Stimulated activated naive CD8-positive, alpha-beta T cell treated with anti-CD3 and anti-CD28 coated beads, Interleukin-15, amount 100 ng/mL, for 72 hours (primary cell): ENCODE measurements at regions not wholly inside any gene's neighbourhood (a gene's known extent, or its start where the extent isn't known, plus 50 kb on each side); places are given as distances from the start of the nearest gene placed in this dataset.

Experiments used
- ATAC-seq: fragments of 150-1000 bp; cut with Tn5 transposase; 2 replicates; pipeline ENCODE4 v1.10.0; 2021; ENCODE audit warnings: mild to moderate bottlenecking, moderate library complexity
- DNase-seq, 2 donors: peaks; one replicate each; pipeline ENCODE4 v3.0.0; 2021 to 2022
- H3K27ac Mint-ChIP-seq, 2 donors: one replicate each; pipeline ENCODE4 v1.8.0; 2022; ENCODE audit warnings: mild to moderate bottlenecking in 2 of 2, mixed read lengths in 2 of 2, moderate library complexity in 2 of 2
- H3K27me3 Mint-ChIP-seq: one replicate; pipeline ENCODE4 v1.8.0; 2022; ENCODE audit warnings: mixed read lengths
- H3K4me1 Mint-ChIP-seq: one replicate; pipeline ENCODE4 v1.8.0; 2022; ENCODE audit warnings: mild to moderate bottlenecking, mixed read lengths
- H3K4me3 Mint-ChIP-seq, 2 donors: one replicate each; pipeline ENCODE4 v1.8.0; 2022; ENCODE audit warnings: mild to moderate bottlenecking in 2 of 2, mixed read lengths in 2 of 2, moderate library complexity in 1 of 2
- H3K9me3 Mint-ChIP-seq, 2 donors: one replicate each; pipeline ENCODE4 v1.8.0; 2022; ENCODE audit warnings: mixed read lengths in 2 of 2

DNA sequence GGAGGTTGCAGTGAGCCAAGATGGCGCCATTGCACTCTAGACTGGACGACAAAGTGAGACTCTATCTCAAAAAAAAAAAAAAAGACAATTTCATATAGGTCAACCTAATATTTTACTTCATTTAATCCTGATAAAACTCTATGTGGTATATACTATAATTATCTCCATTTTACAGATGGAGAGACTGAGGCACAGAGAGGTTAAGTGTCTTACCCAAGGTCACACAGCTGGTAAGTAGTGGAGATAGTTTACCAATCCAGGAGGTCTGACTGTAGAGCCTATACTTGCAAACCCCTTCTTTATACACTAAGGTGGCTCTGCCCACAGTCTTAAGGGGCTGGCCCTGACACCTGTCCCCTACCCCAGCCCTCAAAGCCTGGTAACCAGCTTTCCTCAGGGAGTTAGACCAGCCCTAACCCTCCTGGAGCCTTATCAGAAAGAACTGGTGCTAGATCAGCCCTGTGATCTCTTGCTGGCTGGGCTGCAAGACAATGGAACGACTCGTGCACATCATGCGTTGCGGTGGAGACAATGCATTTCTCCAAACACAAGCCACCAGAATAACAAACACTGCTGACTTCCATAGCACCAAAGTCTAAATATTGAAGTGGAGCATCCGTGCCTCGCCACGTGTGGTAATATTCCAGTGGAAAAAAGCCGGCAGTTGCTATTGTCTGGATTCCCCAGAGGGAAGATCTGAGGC is 60.0 kb upstream of the SMAD3 start:
- H3K4me1 Mint-ChIP-seq: no peaks in the 10 kb centered on the region
- ATAC-seq (no peak), DNase-seq (no peak)
- H3K4me3 Mint-ChIP-seq: no peak overlapping the region
- no peak overlapping the region for H3K27ac Mint-ChIP-seq
- peaks cover 8% of the 10 kb centered on the region for H3K27me3 Mint-ChIP-seq
- H3K9me3 Mint-ChIP-seq: no peaks in the 10 kb centered on the region

DNA sequence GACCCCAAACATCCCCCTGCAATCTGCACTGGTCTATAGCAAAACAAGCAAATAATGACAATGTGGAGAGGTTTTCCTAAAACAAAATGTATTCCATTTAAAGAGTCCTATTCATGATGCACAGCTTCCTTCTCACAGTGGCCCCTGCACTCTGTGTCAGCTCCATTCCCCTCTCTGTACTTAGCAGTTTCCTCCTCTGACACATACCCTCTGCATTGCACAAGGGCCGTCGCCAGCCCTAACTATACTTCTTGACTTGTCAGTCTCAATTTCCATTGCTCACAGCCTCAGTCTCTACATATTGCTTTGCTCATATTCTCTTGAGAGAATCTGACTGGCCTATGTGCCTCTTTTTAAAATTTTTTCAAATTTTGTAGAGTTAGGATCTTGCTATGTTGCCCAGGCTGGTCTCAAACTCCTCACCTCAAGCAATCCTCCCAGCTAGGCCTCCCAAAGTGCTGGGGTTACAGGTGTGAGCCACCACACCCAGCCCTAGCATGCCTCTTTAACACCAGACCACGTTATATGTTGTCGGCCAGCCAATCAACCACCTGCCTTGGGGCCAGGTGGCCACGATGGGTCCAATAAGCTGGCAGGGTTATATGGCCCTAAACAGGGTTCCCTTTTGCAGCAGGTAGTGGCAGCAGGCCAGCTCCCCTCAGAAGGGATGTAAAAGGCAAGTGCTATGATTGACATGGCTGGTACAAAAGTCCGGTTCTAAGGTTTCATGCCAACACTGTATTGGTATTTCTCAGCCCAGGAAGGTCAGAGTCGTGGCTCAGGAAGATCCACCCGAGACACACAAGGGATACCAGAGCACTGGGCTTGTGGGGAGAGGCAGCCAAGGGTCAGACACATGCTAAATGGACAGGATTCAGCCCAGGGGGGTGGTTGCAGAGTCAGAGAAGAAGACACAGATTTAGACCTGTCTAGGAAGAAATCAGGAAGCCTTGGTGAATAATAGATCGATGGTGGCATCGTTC is 59.0 kb upstream of the SMAD3 start:
- peak overlapping the region in 1 of 2 donors; percentile 0 for H3K27ac Mint-ChIP-seq
- no peak for DNase-seq

DNA sequence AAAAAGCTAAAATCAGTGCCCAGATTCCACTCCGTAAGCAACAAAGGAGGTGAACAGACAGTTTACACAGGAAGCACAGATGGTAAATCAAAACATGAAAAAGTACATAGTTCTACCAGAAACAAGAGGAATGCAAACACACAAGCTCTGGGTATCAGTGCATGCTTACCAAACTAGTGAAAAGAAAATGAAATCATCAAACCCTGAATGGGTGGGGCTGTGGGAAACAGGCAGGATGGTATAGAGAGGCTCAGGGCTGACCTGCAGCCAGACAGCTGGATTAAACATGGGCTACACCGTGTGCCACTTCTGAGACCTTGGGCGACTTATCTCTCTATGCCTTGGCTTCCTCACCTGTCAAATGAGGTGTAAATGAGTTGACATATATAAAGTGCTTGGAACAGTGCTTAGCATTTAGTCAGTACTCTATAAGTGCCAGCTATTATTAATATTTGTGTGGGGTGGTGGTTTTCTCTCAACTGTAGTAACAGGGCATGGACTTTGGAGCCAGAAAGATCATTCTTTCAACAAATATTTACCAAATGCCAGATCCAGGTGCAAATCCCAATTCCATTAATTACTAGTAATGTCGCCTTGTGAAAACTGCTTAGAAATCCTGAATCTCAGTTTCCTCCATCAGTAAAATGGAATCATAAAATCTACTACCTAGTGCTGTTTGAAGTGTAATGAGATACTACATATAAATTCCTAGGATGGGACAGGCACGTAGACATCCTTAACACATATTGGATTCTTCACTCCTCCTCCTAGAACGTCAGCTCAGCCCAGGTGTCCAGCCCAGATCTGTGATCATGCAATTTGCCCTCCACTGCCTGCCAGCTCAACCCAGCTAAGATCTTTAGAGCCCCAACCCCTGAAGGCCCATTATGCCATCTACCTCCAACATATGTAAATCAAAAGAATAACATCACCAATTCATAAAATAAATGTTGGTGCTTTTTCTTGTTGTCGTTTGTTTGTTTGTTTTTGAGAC is 55.5 kb upstream of the SMAD3 start:
- ATAC-seq (peak; percentile 53), DNase-seq (no peak)
- H3K4me1 Mint-ChIP-seq: no peaks in the 10 kb centered on the region
- no peaks in the 10 kb centered on the region for H3K27me3 Mint-ChIP-seq
- H3K9me3 Mint-ChIP-seq: no peaks in the 10 kb centered on the region
- no peak overlapping the region for H3K4me3 Mint-ChIP-seq
- no peak overlapping the region for H3K27ac Mint-ChIP-seq

More for the DNA sequence above, 59.0 kb upstream of the SMAD3 start:
- no peak for ATAC-seq
- H3K9me3 Mint-ChIP-seq: no peaks in the 10 kb centered on the region
- no peak overlapping the region for H3K4me3 Mint-ChIP-seq
- H3K27me3 Mint-ChIP-seq: peaks cover under 1% of the 10 kb centered on the region
- H3K4me1 Mint-ChIP-seq: no peaks in the 10 kb centered on the region

DNA sequence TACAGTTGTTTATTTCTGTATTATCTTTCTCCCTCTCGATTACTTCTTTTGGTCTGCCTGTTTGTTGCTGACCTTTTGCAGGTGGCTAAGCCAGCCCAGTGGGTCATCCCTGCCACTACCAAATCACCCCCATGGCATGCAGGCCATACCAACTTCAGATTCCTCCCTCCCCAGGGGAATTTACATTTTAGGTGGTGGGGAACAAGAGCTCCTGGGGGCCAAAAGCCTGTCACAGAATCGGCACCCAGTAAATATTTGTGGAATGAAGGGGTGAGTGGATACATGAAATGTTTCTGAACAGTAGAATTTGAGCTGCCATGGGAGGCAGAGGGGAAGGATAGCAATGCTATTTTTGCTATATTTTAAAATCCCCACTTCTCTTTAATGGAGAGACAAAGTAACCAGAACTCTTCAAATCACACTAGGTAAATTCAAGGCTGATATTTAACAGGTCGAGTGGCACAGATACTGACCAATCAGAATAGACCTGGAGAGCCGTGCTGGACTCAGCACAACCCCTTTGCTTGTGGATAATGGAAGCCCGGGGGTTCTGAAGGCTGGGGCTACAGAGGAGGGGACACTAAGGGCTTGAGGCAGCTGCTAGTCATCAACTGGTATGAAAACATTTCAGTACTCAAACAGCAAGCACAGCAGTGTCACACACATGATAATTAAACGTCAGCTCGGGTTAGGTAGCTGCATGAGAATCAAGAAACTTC is 54.3 kb upstream of the SMAD3 start:
- Mint-ChIP-seq H3K27ac (no peak overlapping the region), H3K4me1 (no peaks in the 10 kb centered on the region), H3K27me3 (no peaks in the 10 kb centered on the region), H3K4me3 (no peak overlapping the region), H3K9me3 (no peaks in the 10 kb centered on the region)
- ATAC-seq (no peak), DNase-seq (no peak)

DNA sequence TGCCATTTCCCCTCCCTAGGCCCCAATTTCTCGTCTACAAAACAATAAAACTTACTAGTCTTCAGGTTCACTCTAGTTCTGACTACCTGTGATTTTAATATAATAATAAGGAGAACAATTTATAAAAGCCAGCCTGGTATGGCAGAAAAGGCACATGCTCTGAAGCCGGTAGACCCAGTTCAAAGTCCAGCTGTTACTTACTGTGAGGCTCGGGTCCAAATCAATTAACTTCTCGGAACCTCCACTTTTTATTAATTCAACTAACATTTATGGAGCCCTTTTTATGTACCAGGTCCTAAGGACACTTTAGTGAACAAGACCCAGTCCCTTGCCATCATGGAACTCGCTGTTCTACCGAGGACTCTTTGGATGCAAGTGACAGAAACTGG is 53.8 kb upstream of the SMAD3 start:
- DNase-seq: no peak
- H3K4me1 Mint-ChIP-seq: no peaks in the 10 kb centered on the region
- no peaks in the 10 kb centered on the region for H3K27me3 Mint-ChIP-seq
- no peak overlapping the region for H3K27ac Mint-ChIP-seq
- no peak overlapping the region for H3K4me3 Mint-ChIP-seq
- H3K9me3 Mint-ChIP-seq: no peaks in the 10 kb centered on the region
- ATAC-seq: no peak

DNA sequence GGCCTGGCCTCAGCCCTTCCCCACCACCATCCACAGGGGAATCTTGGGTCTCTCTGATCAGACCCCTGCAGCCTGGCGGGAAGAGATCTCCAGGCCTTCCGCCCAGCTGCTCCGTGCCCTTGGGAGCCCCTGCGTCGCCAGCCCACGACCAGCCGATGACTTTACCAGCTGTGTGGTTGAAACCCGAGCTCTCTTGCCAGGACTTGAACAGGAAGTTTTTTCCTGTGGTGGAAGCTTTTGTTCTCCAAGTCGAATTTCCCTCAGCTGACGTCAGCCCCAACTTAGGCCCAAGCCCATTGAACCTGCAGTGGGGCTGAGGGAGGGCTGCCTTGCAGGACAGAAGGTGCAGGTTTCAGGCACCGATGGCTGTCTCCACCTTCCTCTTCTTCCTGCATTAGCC is 51.7 kb upstream of the SMAD3 start:
- DNase-seq (no peak), ATAC-seq (no peak)
- H3K4me1 Mint-ChIP-seq: peaks cover 5% of the 10 kb centered on the region
- no peak overlapping the region for H3K27ac Mint-ChIP-seq
- H3K9me3 Mint-ChIP-seq: no peaks in the 10 kb centered on the region
- H3K4me3 Mint-ChIP-seq: no peak overlapping the region
- no peaks in the 10 kb centered on the region for H3K27me3 Mint-ChIP-seq
